Progenitor cell of endocrine pancreas (in vitro differentiated cells): ENCODE measurements at regions not wholly inside any gene's neighbourhood (a gene's known extent, or its start where the extent isn't known, plus 50 kb on each side); places are given as distances from the start of the nearest gene placed in this dataset.

Experiments
- DNase-seq: peaks from one replicate; pipeline ENCODE4 v3.0.0; 2021; ENCODE audit warnings: low spot score; ENCODE audit not compliant: unreplicated experiment
- H3K27ac Mint-ChIP-seq: 2 replicates; pipeline ENCODE4 v1.8.0; 2021; ENCODE audit warnings: mild to moderate bottlenecking, moderate library complexity, mixed read lengths
- H3K27me3 Mint-ChIP-seq: 2 replicates; pipeline ENCODE4 v1.8.0; 2021; ENCODE audit warnings: mixed read lengths
- H3K36me3 Mint-ChIP-seq: 2 replicates; pipeline ENCODE4 v1.8.0; 2022; ENCODE audit warnings: mixed read lengths; ENCODE audit not compliant: insufficient read depth
- H3K4me1 Mint-ChIP-seq: 2 replicates; pipeline ENCODE4 v1.8.0; 2021; ENCODE audit warnings: low read depth, mixed read lengths
- H3K4me3 Mint-ChIP-seq: 2 replicates; pipeline ENCODE4 v1.8.0; 2021; ENCODE audit warnings: low read depth, mild to moderate bottlenecking, moderate library complexity, mixed read lengths
- H3K9me3 Mint-ChIP-seq: 2 replicates; pipeline ENCODE4 v1.8.0; 2021; ENCODE audit warnings: low read depth, mixed read lengths
- CTCF ChIP-seq: fragments of 200-600 bp; sonication (generic); IDR thresholded peaks from one replicate; pipeline ENCODE4 v1.5.0; 2021; ENCODE audit warnings: antibody characterized with exemption, mild to moderate bottlenecking; ENCODE audit not compliant: unreplicated experiment

- H3K27me3 Mint-ChIP-seq: no peaks in the 10 kb centered on the region
- no peak overlapping the region for H3K4me3 Mint-ChIP-seq
- no peaks in the 10 kb centered on the region for H3K36me3 Mint-ChIP-seq
- no peak for TF ChIP-seq CTCF
- H3K4me1 Mint-ChIP-seq: no peaks in the 10 kb centered on the region
- no peak overlapping the region for H3K27ac Mint-ChIP-seq
- no peaks in the 10 kb centered on the region for H3K9me3 Mint-ChIP-seq
- DNase-seq: no peak
Measured at GRCh38 chr1:76763738-76764137, 103.5 kb upstream of the ST6GALNAC5 start.

GRCh38 chr1:76764638-76765454 is 102.4 kb upstream of the ST6GALNAC5 start:
- Mint-ChIP-seq H3K4me1 (no peaks in the 10 kb centered on the region), H3K27me3 (no peaks in the 10 kb centered on the region), H3K27ac (no peak overlapping the region), H3K9me3 (no peaks in the 10 kb centered on the region), H3K4me3 (no peak overlapping the region), H3K36me3 (no peaks in the 10 kb centered on the region)
- DNase-seq: no peak
- no peak for TF ChIP-seq CTCF

GRCh38 chr1:76766381-76766780 is 100.9 kb upstream of the ST6GALNAC5 start:
- TF ChIP-seq CTCF: no peak
- Mint-ChIP-seq H3K27ac (no peak overlapping the region), H3K36me3 (no peaks in the 10 kb centered on the region), H3K27me3 (no peaks in the 10 kb centered on the region), H3K9me3 (no peaks in the 10 kb centered on the region), H3K4me3 (no peak overlapping the region), H3K4me1 (no peaks in the 10 kb centered on the region)
- no peak for DNase-seq

DNA sequence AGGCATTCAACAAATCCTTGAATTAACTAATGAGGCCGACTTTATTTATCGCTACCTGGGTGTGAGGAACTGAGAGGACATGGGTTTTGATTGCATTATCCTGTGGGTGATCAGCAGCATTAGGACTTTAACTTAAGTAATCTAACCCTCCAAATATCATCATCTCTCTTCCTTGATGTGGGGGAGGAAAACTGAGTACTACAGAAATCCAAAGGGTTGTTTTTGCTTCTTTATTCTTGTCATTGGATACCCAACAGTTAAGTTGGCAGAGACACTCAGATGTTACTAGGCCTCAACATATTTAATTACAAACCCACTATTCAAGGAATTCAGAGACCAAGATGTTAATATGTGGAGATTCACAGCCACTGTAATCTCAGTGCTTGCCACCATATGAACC is 97.4 kb upstream of the ST6GALNAC5 start:
- no peak for DNase-seq
- peaks cover 8% of the 10 kb centered on the region for H3K27me3 Mint-ChIP-seq
- no peak overlapping the region for H3K4me3 Mint-ChIP-seq
- H3K27ac Mint-ChIP-seq: no peak overlapping the region
- TF ChIP-seq CTCF: no peak
- H3K4me1 Mint-ChIP-seq: no peaks in the 10 kb centered on the region
- H3K36me3 Mint-ChIP-seq: no peaks in the 10 kb centered on the region
- H3K9me3 Mint-ChIP-seq: no peaks in the 10 kb centered on the region

DNA sequence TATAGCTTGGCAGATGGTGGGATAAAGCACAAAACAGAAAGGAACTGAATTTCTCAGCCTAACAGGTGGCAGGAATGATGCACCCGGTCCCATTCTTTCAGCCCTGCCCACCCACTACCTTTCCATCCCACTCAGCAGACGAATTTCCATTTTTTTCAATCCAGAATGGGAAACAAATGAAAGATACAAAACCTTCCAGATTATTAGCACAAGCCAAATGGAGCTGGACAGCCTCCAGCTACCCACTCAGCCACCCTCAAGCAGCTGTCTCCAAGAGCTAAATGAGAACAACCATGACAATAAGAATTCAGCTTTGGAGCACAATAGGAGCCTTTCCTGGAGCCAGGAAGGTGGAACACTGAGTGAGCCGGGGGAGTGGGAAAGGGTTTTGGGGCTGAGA is 96.3 kb upstream of the ST6GALNAC5 start:
- H3K4me1 Mint-ChIP-seq: no peaks in the 10 kb centered on the region
- H3K27ac Mint-ChIP-seq: no peak overlapping the region
- H3K9me3 Mint-ChIP-seq: no peaks in the 10 kb centered on the region
- no peak for TF ChIP-seq CTCF
- H3K27me3 Mint-ChIP-seq: peaks cover 8% of the 10 kb centered on the region
- no peaks in the 10 kb centered on the region for H3K36me3 Mint-ChIP-seq
- DNase-seq: no peak
- no peak overlapping the region for H3K4me3 Mint-ChIP-seq
